ENCODE measurements at regions not wholly inside any gene's neighbourhood (a gene's known extent, or its start where the extent isn't known, plus 50 kb on each side); places are given as distances from the start of the nearest gene placed in this dataset.
"Not testable (repeated sequence)": the region's sequence is repeated elsewhere in the genome, so short reads cannot be mapped to it uniquely, and the experiment has no call there.

DNA sequence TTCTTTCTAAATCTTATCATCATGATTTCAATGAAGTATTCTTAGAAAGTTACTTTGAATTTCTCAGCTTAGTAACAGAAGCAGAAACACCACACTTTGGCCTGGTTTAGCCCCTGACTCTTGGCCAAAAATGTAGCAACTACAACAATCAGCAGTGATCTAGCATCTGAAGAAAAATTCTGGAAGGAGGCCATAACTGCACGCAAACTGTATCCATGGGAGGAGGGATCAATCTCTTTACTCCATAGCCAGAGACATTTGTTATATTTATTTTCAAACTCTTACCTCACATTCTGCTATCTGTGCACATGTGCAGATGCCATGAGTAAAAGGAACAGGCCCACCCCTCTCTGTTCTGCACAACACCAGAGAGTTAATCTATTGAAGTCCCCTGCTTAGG lies 251.0 kb upstream of the P2RY1 start:
- DNase-seq = no peak

DNA sequence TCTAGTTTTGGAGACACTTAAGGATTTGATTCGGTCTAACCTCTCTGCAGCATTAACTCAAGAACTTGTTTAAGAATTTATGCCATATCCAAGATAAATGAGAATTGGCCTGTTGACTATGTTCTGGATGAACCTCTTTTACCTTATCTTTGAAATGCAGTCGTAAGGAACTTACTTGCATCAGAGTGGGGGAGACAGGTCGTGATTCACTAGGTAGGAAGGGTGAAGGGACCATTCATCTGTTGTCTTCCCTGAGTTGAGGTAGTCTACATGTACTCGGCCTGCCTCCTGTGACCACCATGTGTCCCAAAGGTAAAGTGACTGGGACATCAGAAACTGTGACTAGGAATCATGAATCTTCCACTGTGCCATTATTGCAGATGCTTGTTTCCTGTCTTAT lies 248.0 kb upstream of the P2RY1 start:
- no peak for DNase-seq

DNA sequence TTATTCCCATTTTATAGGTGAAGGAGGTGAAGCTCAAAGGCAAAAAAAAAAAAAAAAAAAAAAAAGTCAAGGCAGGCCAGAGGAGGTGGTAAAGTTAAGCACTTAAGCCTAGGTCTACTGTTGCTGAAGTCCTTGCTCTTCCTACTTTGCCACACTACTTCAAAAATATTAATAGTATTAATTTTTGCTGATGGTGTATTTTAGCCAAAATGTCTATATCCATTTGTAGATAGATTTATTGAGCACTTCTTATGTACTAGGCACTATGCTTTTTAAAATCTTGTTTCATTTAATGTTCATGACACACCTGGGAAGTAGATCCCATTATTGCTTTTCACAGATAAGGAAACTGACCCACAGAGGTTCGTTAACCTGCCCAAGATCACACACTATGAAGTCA lies 247.1 kb upstream of the P2RY1 start:
- DNase-seq = no peak

DNA sequence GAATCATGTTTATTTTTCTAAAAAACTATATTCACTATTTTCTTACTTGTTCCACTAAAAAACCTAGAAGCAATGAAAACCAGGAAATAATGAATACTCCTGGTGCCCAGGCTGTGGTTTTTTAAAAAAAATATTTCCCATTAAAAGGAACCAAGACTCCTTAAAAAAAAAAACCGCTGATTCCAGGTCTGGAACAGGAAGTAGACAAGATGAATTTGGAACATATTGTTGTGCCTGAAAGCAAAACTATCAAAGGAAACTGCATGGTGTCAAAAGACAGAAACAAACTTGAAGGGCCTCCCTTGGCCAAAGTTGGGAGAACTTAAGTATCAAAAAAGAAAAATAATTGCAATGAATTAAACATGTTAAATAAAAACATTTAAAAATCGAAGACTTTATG lies 245.3 kb upstream of the P2RY1 start:
- no peak for DNase-seq

DNA sequence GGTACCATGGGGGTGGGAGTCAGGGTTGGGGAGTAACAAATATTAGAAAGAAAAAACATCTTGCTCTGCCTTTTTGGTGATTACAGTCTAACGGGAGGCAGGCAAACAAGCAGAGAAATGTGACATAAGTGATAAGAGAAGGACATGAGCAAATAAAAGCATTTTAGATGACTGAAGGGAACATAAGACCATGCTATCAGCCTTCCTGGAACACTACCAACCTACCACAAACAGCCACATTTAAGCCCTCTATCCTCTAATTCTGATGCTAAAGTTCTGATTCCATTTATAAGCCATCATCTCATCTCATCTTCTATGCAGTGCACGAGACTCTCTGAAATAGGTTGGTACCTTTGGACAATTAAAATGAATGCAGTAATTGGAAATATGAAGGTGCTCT lies 243.4 kb upstream of the P2RY1 start:
- no peak for DNase-seq

DNA sequence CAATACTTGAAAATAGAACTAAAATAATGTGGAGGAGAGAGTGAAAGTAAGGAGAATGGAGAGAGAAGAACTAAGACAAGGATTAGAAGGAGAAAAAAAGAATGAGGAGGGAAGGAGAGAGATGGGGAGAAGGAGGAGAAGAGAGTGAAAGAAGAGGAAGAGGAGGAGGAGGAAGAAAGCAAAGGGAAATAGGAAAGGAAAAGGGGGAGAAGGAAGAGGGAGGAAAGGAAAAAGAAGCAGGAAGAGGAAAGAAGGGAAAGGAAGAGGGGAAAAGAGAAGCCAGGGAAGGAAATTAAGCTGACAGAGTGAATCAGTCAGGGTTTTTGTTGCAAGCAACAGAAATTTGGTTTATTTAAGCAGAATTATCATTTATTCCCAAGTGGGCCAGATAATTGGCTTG lies 241.7 kb upstream of the P2RY1 start:
- no peak for DNase-seq

DNA sequence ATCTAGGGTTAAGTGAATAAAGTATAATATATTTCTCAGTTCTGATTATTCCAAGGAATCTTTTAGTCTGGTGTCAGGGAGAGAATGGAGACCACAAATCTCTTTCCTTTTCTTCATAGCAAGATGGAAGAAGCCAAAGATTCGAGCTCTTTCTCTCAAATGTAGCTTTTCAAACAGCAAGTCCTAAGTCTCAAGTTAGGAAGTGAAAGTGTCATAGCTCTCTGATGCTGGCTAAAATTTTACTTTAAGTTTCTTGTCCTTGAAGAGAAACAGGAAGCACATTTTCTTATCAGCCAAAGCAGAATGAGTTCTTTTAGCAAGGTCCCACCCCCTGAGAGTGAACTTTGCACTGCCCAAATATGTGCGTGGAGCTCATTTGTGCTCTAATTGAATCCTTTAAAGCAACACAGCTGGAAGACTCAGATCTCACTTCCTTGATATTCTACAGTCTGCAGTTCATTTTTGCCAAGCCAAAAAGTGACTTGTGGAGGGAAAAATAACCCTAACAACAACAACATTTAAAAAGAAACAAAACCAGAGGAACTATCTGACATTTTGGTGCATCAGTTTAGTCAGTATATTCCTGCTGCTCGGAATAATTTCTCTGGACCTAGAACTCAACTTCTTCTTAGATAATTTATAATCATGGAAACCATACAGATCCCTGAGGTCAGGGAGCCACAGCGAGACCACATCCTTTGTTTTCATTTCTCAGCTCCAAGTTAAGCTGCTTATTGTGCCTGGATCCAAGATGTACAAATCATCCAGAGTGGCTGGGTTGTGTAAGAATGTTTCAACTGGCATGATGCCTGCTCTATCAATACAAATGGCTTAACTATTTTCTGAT lies 238.7 kb upstream of the P2RY1 start:
- DNase-seq = no peak

DNA sequence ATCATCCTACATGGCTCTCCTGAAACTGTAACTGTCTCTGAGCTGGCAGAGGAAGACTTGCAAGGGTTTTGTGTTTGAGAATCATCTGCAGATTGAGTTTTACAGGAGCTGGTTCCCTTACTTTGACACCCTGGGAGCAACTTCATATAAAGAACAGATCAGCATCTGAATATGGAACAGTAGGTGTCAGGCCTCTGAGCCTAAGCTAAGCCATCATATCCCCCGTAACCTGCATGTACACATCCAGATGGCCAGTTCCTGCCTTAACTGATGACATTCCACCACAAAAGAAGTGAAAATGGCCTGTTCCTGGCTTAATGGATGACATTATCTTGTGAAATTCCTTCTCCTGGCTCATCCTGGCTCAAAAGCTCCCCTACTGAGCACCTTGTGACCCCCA lies 238.1 kb upstream of the P2RY1 start:
- not testable (repeated sequence) for DNase-seq

DNA sequence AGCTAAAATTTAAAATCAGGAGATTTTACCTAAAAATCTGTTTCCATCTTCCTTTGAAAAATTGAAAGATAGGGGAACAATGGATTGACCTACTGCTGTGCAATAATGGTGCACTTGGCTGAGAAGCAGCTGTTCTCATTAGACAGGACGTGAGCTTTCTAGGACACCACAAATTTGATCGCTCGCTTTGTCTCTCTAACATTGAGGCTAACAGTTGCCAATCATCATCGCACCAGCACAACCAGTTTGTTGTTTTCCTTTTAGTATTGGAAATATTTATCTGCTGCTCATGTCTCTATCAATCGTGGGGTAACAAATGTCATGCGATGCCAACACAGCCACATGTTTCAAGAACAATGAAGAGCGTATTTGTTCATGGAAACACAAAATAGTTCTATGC lies 228.8 kb upstream of the P2RY1 start:
- no peak for DNase-seq

DNA sequence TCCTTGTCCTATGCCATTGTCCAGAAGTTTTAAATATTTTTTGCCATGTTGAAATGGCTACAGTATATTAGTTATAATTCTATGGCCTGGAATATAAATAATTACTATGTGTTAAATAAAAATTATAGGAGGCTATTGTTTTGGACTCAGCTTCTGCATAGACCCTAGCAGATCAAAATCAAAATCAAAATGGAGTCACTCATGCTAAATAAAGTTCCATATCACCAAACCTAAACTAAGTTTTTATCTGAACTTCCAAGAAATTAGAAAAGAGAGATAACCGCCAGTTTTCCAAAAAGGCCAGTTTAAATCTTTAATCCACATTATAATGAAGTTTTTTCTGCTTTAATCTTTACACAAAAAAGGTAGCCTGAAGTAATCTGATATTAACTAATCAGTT lies 227.8 kb upstream of the P2RY1 start:
- DNase-seq = no peak

DNA sequence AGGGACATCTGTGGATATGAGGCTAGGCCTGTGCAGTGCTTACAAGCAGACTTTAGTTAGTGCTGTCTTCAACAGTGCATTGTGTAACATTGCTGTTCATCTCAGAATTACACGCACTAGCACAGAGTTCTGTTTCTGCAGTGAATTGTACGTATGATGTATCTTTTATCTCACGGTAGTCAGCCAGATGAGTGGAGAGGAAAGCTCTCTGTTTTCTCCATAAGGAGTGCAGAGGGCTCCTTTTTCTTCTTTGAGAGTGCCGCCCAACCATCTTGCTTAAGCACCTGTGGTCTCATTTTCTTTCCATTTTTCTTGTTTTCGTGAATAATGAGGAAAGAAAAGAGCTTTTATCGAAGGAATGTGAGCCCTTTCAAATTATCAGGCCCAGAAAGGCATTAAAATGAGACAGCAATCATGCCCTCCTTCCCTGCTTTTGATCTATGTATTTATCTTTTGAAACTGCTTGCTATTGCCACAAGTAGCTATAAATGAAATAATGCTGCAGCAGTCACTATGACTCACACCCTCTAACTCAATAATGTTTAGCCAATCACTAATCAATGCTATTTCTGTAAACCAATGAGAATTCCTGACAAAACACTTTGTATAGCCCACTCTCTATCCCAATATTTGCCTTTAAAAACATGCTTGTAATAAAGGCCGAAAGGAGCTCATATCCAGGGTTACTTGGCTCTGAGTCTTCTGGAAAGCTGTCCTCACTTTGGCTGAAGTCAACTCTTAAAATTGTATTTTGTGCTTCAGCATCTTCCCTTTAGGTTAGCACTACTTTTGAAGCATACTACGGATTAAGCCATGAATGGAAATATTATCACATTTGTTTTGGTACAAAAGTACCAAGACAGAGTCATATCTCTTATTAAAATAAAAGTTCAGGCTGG lies 226.0 kb upstream of the P2RY1 start:
- no peak for DNase-seq

DNA sequence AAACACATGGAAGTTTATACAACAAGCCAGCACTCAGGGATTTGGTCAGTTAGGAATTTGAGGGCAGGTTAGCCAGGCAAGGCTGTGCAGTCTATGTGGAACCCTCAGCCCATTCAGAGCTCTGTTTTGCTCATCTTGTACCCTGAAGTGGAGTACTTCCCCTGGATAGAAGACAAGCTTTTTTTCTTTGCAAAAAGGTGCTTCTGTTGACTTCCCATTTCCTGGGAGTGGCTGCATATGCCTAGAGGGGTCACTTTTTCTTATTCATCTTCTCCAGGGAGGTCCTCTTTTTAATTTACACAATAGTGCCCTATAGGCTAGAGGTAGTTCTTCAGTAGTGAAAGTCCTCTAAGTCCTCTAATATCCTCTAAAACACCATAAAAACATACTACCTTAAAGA lies 225.0 kb upstream of the P2RY1 start:
- DNase-seq = no peak

DNA sequence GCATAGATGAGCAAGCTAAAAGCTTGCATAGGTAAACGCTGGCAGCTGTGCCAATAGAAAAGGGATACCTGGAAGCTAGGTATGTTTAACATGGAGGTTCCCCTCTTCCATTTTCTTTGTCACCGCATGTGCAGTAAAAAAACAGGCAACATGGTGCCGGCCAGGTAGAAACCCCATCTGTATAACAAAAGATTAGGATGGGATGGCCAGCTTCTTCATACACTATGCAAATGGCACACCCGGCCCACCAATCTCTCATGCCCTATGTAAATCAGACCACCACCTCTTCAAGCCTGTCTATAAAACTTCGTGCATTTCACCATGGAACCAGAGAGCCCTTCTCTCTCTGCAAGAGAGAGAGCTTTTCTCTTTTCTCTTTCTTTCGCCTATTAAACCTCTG lies 224.3 kb upstream of the P2RY1 start:
- DNase-seq = no peak

DNA sequence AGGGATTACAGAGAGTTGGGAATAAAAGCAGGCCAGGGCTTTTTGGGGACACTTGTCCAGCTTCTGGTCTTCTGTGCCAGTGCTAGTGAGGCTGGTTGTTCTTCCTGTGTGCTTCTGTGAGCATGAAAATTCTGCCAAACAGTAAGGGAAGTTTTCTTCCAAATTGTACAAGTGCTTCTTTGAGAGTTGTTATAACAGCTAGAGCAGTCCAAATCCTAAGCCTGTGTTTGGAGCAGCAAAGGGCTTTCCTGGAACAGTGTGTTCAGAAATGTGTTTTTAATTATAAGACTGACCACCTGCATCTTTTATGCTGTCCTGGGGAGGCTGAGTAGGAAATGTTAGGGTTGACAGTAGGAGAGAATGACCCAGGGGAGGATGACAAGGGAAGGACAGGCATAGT lies 223.0 kb upstream of the P2RY1 start:
- no peak for DNase-seq

DNA sequence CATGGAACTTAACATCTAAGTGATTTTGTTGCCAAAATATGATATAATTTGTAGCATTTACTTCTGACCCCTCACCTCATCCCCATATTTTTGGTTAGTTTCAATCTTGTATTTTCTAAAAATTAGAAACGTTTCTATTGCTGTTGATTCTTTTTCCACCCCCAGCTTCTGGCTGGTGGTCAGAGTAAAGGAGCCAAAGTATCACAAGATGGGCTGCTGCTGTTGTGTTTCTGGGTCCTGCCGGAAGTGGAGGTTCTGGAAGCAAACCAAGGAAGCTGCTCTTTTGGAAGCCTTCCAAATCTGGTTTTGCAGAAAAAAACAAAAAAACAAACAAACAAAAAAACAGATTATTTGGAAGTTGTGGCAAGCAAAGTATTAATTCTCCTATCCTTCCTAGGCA lies 221.1 kb upstream of the P2RY1 start:
- DNase-seq = no peak

DNA sequence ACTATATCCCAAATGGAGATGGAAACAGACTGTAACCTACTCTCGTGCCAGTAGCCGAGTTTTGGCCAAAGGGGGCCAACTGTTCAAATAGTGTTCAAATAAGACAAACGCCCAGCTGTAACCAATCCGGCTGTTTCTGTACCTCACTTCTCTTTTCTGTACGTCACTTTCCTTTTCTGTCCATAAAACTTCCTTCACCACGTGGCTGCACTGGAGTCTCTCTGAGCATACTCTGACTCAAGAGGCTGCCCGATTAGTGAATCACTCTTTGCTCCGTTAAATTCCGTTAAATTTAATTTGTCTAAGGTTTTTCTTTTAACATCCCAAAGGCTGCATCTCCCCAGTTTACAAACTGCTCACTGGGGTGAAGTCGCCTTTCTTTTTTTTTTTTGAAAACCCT lies 219.2 kb upstream of the P2RY1 start:
- no peak for DNase-seq

DNA sequence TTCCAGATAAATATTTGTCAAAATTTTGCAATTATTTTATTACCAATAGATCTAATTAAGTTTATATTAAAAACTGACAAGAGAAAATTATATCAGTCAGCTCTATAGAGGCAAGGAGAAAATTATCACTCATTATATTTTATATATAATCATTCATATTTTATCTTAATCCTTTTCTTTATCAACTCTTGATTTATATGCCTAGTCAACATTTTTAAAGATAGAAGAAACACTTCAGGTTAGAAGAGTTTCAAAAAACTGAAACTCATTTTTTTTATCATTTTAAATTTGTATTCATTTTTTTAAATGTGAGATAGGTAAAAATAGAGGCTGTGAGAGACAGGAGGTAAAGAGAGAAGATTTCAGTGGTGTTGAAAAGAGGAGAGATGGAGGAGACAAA lies 217.3 kb upstream of the P2RY1 start:
- no peak for DNase-seq

DNA sequence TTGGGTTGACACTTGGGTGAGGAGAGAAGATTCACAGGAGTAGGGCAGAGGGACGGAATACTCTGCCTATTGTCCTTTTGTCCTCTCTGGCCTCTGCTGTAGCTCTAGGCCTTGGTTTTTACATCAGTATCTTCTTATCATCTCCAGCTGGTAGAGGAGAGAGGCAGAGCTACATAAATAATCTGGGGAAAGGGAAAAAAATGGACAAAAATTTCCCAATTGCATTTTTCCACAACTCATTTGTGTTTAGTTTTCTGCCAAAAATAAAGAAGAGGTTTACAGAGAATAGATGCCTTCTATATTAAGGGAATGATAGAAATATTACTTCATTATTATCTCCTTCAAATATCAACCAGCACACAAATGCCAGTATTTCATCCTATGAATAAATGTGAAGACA lies 216.4 kb upstream of the P2RY1 start:
- DNase-seq = no peak

DNA sequence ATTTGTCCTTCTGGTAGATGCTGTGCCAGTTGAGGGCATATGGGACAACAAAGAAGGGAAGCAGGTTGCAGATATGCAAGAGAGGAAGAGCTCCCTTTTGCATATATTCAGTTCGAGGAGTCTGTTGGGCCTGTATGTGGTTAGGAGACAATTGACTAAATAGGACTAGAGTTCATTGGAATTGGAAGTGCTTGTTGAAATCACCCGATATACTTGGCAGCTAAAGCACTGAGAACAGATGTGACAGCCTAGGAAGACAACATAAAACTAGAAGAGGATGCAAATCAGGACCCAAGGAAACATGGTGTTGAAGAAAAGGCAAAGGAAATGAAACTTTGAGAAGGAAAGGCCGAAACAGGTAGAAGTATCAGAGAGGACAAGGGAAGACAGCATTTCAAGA lies 215.2 kb upstream of the P2RY1 start:
- DNase-seq = no peak

DNA sequence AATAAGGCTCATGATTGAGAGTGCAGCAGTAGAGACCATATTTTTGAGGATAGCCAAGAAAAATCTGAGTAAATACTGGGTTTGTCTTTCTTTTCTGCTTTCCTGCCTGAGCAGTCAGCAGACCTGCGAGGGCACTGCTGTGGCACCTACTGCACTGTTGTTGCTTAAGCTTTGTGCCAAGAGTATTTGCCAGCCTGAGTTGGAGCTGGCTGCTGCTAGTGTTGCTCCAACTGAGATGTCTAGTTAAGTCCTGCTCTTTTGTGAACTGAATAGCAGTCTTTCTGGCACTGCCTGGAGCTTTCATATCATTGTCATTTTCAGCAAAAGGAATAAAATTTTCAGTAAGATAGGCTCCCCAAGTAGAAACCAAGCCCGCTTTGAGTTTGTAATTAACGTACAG lies 214.5 kb upstream of the P2RY1 start:
- DNase-seq = no peak

DNA sequence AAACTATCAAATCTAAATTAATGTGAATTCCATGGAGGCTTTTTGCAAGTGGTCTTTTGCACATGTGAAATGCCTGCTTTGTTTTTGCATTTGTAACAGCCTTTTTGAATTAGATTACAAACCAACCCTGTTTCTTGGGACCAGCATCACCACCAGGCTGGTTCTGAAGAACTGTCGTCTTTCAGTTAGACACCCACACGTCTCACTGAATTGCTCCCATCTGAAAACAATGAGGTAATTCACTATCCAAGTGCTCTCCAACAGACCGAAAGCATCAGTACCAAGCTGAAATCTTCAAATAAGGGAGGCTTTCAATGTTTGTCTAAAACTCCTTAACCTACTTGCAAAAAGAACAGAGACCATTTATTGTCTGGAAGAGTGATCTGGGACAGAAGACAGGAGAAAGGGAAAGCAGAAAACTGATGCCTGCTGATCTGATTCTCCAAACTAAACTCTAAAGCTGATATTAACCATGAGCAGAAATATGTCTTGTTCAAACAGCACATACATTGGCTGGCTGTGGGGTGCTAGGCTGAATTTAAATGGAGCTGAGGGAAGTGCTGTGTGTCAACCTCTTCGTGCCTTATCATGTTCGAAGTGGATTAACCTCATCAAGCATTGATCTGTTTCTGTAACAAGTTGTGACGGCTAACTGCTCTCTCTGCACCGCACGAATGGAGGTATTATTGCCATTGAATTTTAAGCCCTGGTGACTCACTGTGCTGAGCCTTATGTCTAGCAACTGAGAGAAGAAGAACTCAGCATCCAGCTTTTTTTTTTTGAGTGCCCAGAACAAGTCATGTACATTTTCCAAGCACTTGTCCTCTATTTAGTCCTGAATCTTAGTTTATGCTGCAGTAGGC lies 213.7 kb upstream of the P2RY1 start:
- DNase-seq = no peak

DNA sequence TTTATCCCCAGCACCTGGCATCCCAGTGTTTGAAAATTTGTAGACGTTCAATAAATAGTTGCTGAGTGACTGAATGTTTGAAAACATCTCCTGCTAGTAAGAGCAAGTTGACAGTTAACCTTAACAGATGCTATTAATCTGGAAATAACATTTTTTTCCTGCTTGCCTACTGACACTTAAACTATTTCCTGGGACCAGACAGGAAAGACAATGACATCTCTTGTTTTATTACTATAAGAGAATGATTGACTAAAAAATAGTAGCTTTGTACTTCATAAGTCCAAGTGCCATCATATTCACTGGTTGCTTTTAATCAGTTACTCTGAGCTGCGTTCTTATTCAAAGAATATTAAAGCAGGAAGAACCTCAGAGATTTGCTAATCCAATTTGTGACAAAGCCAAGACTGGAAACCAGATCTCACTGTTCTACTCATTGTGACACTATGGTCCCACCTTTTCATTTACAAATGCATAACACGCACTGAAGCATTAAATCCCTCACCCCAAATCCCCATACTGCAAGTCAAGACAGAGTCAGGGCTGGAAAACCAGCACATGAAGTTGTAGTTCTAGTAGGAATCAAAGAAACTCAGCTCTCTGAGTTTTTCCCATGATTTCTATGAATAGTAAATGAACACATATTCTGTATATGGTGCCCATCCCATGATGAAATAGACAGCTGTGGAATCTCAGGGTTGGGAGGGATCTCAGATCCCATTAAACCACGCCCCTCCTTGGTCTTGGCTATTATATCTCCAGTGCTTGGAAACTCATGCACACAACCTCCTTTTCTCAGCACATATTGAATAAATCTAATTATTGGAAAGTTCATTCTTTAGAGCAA lies 212.7 kb upstream of the P2RY1 start:
- DNase-seq = no peak

DNA sequence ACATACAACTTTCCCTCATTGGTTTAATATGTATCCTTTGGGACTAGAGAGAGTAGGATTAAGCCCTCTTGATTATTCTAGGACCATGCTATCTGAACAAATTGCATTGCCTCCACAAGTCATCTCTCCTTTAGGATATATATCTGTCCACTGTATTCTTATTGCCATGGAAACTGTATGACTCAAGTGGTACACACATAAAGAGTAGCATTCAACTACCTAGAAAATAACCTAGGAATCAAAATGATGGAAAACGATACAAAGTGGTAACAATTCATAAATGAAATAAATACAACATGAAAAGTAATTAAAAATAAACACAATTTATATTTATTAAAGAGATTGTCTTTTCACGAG lies 212.1 kb upstream of the P2RY1 start:
- no peak for DNase-seq

Measured in NCI-H510A (cell line).